Erythroblast (primary cell): ENCODE measurements at regions not wholly inside any gene's neighbourhood (a gene's known extent, or its start where the extent isn't known, plus 50 kb on each side); places are given as distances from the start of the nearest gene placed in this dataset.

Experiments
- GATA1 ChIP-seq: IDR thresholded peaks from 2 replicates; pipeline ENCODE4 v1.6.1; 2011; ENCODE audit warnings: low read depth, mild to moderate bottlenecking, control low read depth, low read length, moderate library complexity
- POLR2A ChIP-seq: IDR thresholded peaks from 2 replicates; pipeline ENCODE4 v1.6.1; 2011; ENCODE audit warnings: mild to moderate bottlenecking, low read length

DNA sequence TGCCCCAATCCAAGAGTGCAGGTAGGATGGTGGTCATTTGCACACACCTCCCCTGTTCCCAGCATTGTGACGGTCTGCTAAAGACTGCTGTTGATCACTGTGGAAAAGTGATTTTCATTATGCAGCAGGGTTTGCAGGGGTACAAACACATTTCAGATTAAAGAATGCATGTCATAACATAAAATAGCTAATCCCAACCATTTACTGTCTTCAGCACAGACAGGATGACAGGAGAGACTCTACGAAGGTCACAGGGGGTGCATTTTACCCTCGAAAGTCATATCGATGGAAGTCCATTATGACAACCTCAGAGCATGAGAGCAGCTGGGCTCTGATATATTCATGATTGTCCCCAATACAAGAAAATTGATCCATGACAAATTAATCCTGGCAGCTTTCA, 302.6 kb downstream of the AJAP1 start:
- TF ChIP-seq POLR2A (no peak), GATA1 (no peak)
